CD4-positive, alpha-beta T cell (primary cell): ENCODE measurements at regions not wholly inside any gene's neighbourhood (a gene's known extent, or its start where the extent isn't known, plus 50 kb on each side); places are given as distances from the start of the nearest gene placed in this dataset.

Experiments used
- ATAC-seq: fragments of 200-7000 bp; cut with Tn5 transposase; one replicate; pipeline ENCODE4 v1.10.0; 2022; ENCODE audit warnings: mild to moderate bottlenecking; ENCODE audit not compliant: poor library complexity
- CTCF ChIA-PET: fragments of 350-600 bp; sonication (Branson Sonifier 250); formaldehyde crosslinking; loops from one replicate; lab custom pipeline; 2021; ENCODE audit warnings: antibody characterized with exemption, inconsistent platforms; lab: Charles Lee
- POLR2A ChIA-PET: fragments of 350-600 bp; sonication (Branson Sonifier 250); formaldehyde crosslinking; loops from one replicate; lab custom pipeline; 2021; ENCODE audit warnings: antibody characterized with exemption, inconsistent platforms; lab: Charles Lee
- DNase-seq, 14 experiments: peaks; one replicate each; pipeline ENCODE4 v3.0.0-alpha.2; 2013 to 2020; ENCODE audit warnings: mixed read lengths in 2 of 14
- H3K27ac ChIP-seq, 2 donors: one replicate each; pipeline versions ENCODE4 v1.5.1 to v1.7.0; 2013; ENCODE audit warnings: low read length in 2 of 2, low read depth in 1 of 2, mild to moderate bottlenecking in 1 of 2
- H3K27me3 ChIP-seq, 2 experiments: 1 replicate in 1 of 2; 2 replicates in 1 of 2; pipeline versions ENCODE4 v1.6.1 to v1.7.0; 2013; ENCODE audit warnings: low read length in 2 of 2, control low read depth in 1 of 2, mild to moderate bottlenecking in 1 of 2, moderate library complexity in 1 of 2; ENCODE audit not compliant: insufficient read depth in 2 of 2, control insufficient read depth in 1 of 2
- H3K36me3 ChIP-seq: one replicate; pipeline ENCODE4 v1.6.1; 2013; ENCODE audit warnings: low read length, control low read depth; ENCODE audit not compliant: insufficient read depth
- H3K4me1 ChIP-seq: one replicate; pipeline ENCODE4 v1.6.1; 2013; ENCODE audit warnings: low read length, control low read depth; ENCODE audit not compliant: insufficient read depth
- H3K4me3 ChIP-seq: one replicate; pipeline ENCODE4 v1.5.1; 2013; ENCODE audit warnings: mild to moderate bottlenecking, low read length, moderate library complexity
- H3K9me3 ChIP-seq, 2 experiments: 1 replicate in 1 of 2; 2 replicates in 1 of 2; pipeline versions ENCODE4 v1.6.1 to v1.7.0; 2013; ENCODE audit warnings: low read length in 2 of 2, mild to moderate bottlenecking in 2 of 2, control low read depth in 1 of 2, moderate library complexity in 1 of 2; ENCODE audit not compliant: control insufficient read depth in 1 of 2, insufficient read depth in 1 of 2
- H3K27ac Mint-ChIP-seq: one replicate; pipeline ENCODE4 v1.8.0; 2020; ENCODE audit warnings: mixed read lengths
- H3K27me3 Mint-ChIP-seq: one replicate; pipeline ENCODE4 v1.8.0; 2021; ENCODE audit warnings: mixed read lengths
- H3K36me3 Mint-ChIP-seq: one replicate; pipeline ENCODE4 v1.8.0; 2021; ENCODE audit warnings: low read depth, mixed read lengths
- H3K4me1 Mint-ChIP-seq: one replicate; pipeline ENCODE4 v1.8.0; 2021; ENCODE audit warnings: low read depth, mixed read lengths
- H3K4me3 Mint-ChIP-seq: one replicate; pipeline ENCODE4 v1.8.0; 2020; ENCODE audit warnings: mild to moderate bottlenecking, mixed read lengths
- H3K9me3 Mint-ChIP-seq: one replicate; pipeline ENCODE4 v1.8.0; 2020; ENCODE audit warnings: mixed read lengths
- CTCF ChIP-seq: fragments of 200-600 bp; IDR thresholded peaks from one replicate; pipeline ENCODE4 v1.8.0; 2022; ENCODE audit warnings: antibody characterized with exemption, mild to moderate bottlenecking
- intact Hi-C, 2 experiments: fragments of 100-400 bp; cut with DNase I in 1 of 2; cut with micrococcal nuclease in 1 of 2; formaldehyde crosslinking; loops; one replicate each; pipeline versions ENCODE4 v1.15.1 to v1.9.0; 2023 to 2025; cut with DNase I, micrococcal nuclease

GRCh38 chr12:71356569-71356968 lies 83.0 kb upstream of the LGR5 start:
- no peak overlapping the region for H3K4me3 Mint-ChIP-seq
- CTCF ChIA-PET = no interaction called here
- peaks cover 0 to 9% of the 10 kb centered on the region in 2 experiments for H3K9me3 ChIP-seq
- no peaks in the 10 kb centered on the region for H3K36me3 Mint-ChIP-seq
- intact Hi-C loops = no loop called here
- H3K4me1 ChIP-seq = no peaks in the 10 kb centered on the region
- POLR2A ChIA-PET = no interaction called here
- H3K9me3 Mint-ChIP-seq = peaks cover 17% of the 10 kb centered on the region
- H3K27me3 ChIP-seq = peaks cover 0 to 3% of the 10 kb centered on the region in 2 experiments
- no peak overlapping the region for H3K27ac Mint-ChIP-seq
- no peak for DNase-seq
- TF ChIP-seq CTCF = no peak
- H3K4me3 ChIP-seq = no peak overlapping the region
- no peak overlapping the region for H3K27ac ChIP-seq
- peaks cover 12% of the 10 kb centered on the region for H3K27me3 Mint-ChIP-seq
- H3K4me1 Mint-ChIP-seq = no peaks in the 10 kb centered on the region
- H3K36me3 ChIP-seq = no peaks in the 10 kb centered on the region
- ATAC-seq = no peak

GRCh38 chr12:71354871-71355270 lies 84.7 kb upstream of the LGR5 start:
- Histone ChIP-seq H3K27me3 (peaks cover 0 to 3% of the 10 kb centered on the region in 2 experiments), H3K9me3 (peaks cover 0 to 3% of the 10 kb centered on the region in 2 experiments), H3K4me1 (no peaks in the 10 kb centered on the region), H3K36me3 (no peaks in the 10 kb centered on the region), H3K27ac (no peak overlapping the region), H3K4me3 (no peak overlapping the region)
- Mint-ChIP-seq H3K4me1 (no peaks in the 10 kb centered on the region), H3K27ac (no peak overlapping the region), H3K36me3 (no peaks in the 10 kb centered on the region), H3K27me3 (peaks cover 22% of the 10 kb centered on the region), H3K9me3 (peaks cover 13% of the 10 kb centered on the region), H3K4me3 (no peak overlapping the region)
- intact Hi-C loops = no loop called here
- CTCF ChIA-PET = interaction anchor here (0.5 kb wide), 1 partner anchor 32 kb away, joined by 4 read pairs; no protein-coding TSS in a partner anchor
- ATAC-seq (no peak), DNase-seq (no peak)
- no peak for TF ChIP-seq CTCF
- POLR2A ChIA-PET = no interaction called here

- Histone ChIP-seq H3K9me3 (no peaks in the 10 kb centered on the region), H3K4me3 (no peak overlapping the region), H3K36me3 (no peaks in the 10 kb centered on the region), H3K27me3 (peaks cover 0 to 3% of the 10 kb centered on the region in 2 experiments), H3K27ac (no peak overlapping the region), H3K4me1 (no peaks in the 10 kb centered on the region)
- H3K36me3 Mint-ChIP-seq = no peaks in the 10 kb centered on the region
- no peak for TF ChIP-seq CTCF
- no peak overlapping the region for H3K4me3 Mint-ChIP-seq
- no peak for DNase-seq
- peaks cover 7% of the 10 kb centered on the region for H3K9me3 Mint-ChIP-seq
- intact Hi-C loops = no loop called here
- POLR2A ChIA-PET = no interaction called here
- no peak overlapping the region for H3K27ac Mint-ChIP-seq
- CTCF ChIA-PET = interaction anchor here (0.9 kb wide), 1 partner anchor 16 kb away, joined by 3 read pairs; no protein-coding TSS in a partner anchor
- no peaks in the 10 kb centered on the region for H3K4me1 Mint-ChIP-seq
- no peak for ATAC-seq
- peaks cover 31% of the 10 kb centered on the region for H3K27me3 Mint-ChIP-seq
These were observed 86.0 kb upstream of the LGR5 start for GRCh38 chr12:71353607-71354006.
